OCI-LY1 (cell line): ENCODE measurements at regions not wholly inside any gene's neighbourhood (a gene's known extent, or its start where the extent isn't known, plus 50 kb on each side); places are given as distances from the start of the nearest gene placed in this dataset.

ENCODE experiments used
- CTCF ChIP-seq: fragments of 200-600 bp; sonication (generic), shearing (Covaris generic); IDR thresholded peaks from 2 replicates; pipeline ENCODE4 v1.5.1; 2017; ENCODE audit warnings: mild to moderate bottlenecking, antibody characterized with exemption, low read length, moderate library complexity, mixed read lengths
- EZH2 ChIP-seq: fragments of 200-600 bp; sonication (generic), shearing (Covaris generic); IDR thresholded peaks from 2 replicates; pipeline ENCODE4 v1.8.0; 2017; ENCODE audit warnings: borderline replicate concordance, mixed run types, mild to moderate bottlenecking, antibody characterized with exemption, low read length, moderate library complexity, mixed read lengths

- TF ChIP-seq CTCF (no peak), EZH2 (no peak)
Measured at GRCh38 chr9:81387360-81388106, 301.8 kb downstream of the TLE1 start.
